GF-D8 (cell line): ENCODE measurements at regions not wholly inside any gene's neighbourhood (a gene's known extent, or its start where the extent isn't known, plus 50 kb on each side); places are given as distances from the start of the nearest gene placed in this dataset.
A peak's percentile ranks its signal among the peaks of the same experiment; 100 is the strongest.
"Not testable (repeated sequence)": the region's sequence is repeated elsewhere in the genome, so short reads cannot be mapped to it uniquely, and the experiment has no call there.

Experiments used
- DNase-seq: peaks from one replicate; lab custom pipeline; 2025; lab: John Stamatoyannopoulos, UW

- no peak for DNase-seq
Measured at GRCh38 chr6:16903470-16903869, 142.2 kb upstream of the ATXN1 start.

- no peak for DNase-seq
Measured at GRCh38 chr6:16902502-16902901, 141.2 kb upstream of the ATXN1 start.

GRCh38 chr6:16901782-16902181, 140.5 kb upstream of the ATXN1 start:
- DNase-seq, result no peak

- DNase-seq, result no peak
Measured at GRCh38 chr6:16901306-16901705, 140.0 kb upstream of the ATXN1 start.

GRCh38 chr6:16898640-16899396, 137.6 kb upstream of the ATXN1 start:
- no peak for DNase-seq

- DNase-seq, result no peak
Measured at GRCh38 chr6:16897669-16898068, 136.4 kb upstream of the ATXN1 start.

- DNase-seq, result no peak
Measured at GRCh38 chr6:16894301-16894700, 133.0 kb upstream of the ATXN1 start.

GRCh38 chr6:16891110-16891509, 129.8 kb upstream of the ATXN1 start:
- DNase-seq, result not testable (repeated sequence)

GRCh38 chr6:16885411-16886160, 124.3 kb upstream of the ATXN1 start:
- no peak for DNase-seq

- no peak for DNase-seq
Measured at GRCh38 chr6:16884526-16884925, 123.3 kb upstream of the ATXN1 start.

GRCh38 chr6:16883414-16883813, 122.2 kb upstream of the ATXN1 start:
- no peak for DNase-seq

GRCh38 chr6:16882230-16882629, 121.0 kb upstream of the ATXN1 start:
- no peak for DNase-seq

- not testable (repeated sequence) for DNase-seq
Measured at GRCh38 chr6:16876852-16877251, 115.6 kb upstream of the ATXN1 start.

- no peak for DNase-seq
Measured at GRCh38 chr6:16876201-16876600, 114.9 kb upstream of the ATXN1 start.

- DNase-seq, result no peak
Measured at GRCh38 chr6:16873698-16874097, 112.4 kb upstream of the ATXN1 start.

- DNase-seq, result peak; percentile 25
Measured at GRCh38 chr6:16872543-16873235, 111.4 kb upstream of the ATXN1 start.

- no peak for DNase-seq
Measured at GRCh38 chr6:16871047-16871446, 109.8 kb upstream of the ATXN1 start.

GRCh38 chr6:16868968-16869367, 107.7 kb upstream of the ATXN1 start:
- no peak for DNase-seq

GRCh38 chr6:16857969-16858592, 96.8 kb upstream of the ATXN1 start:
- DNase-seq, result no peak

- no peak for DNase-seq
Measured at GRCh38 chr6:16855460-16855859, 94.2 kb upstream of the ATXN1 start.

- DNase-seq, result no peak
Measured at GRCh38 chr6:16854986-16855385, 93.7 kb upstream of the ATXN1 start.

- DNase-seq, result no peak
Measured at GRCh38 chr6:16852671-16853070, 91.4 kb upstream of the ATXN1 start.
